GM19023 (cell line): ENCODE measurements at regions not wholly inside any gene's neighbourhood (a gene's known extent, or its start where the extent isn't known, plus 50 kb on each side); places are given as distances from the start of the nearest gene placed in this dataset.
A peak's percentile ranks its signal among the peaks of the same experiment; 100 is the strongest.

Experiments
- ATAC-seq: cut with Tn5 transposase; IDR thresholded peaks from one replicate; pipeline ENCODE4 v1.9.1; 2021; ENCODE audit warnings: mild to moderate bottlenecking, moderate library complexity; ENCODE audit not compliant: unreplicated experiment

- ATAC-seq = no peak
Observed at GRCh38 chr5:155898284-155898683, 428.7 kb upstream of the SGCD start.

DNA sequence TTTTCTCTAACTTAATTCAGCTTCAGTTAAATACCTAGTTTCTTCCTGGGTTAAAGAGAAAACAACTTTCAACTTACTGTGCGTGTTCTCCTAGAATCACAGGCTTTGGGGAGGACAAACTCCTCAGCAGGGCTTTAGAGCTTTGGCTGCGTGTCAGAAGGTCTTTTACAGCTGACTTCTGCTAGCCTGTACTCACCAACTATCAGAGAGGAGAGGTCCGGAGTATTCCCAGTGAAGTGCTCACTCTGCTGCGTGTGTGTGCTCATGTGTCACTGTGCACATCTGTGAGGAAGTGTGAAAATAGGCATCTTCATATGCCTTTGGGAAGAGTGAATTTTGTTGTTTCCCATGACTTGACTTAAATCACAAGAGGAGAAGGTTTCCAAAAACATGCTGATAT is 423.2 kb upstream of the SGCD start:
- no peak for ATAC-seq

DNA sequence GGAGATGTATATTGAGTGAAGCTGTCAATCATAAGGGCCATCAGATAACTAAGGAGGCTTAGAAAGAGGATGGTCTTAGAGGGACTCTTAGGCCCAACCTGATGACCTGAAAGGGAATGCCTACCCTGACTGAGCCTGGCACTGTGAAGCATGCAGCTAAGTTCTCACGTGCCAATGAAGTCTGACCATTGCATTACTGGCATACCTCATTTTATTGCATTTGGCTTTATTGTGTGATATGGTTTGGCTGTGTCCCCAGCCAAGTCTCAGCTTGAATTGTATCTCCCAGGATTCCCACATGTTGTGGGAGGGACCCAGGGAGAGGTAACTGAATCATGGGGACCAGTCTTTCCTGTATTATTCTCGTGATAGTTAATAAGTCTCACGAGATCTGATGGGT is 421.6 kb upstream of the SGCD start:
- no peak for ATAC-seq

GRCh38 chr5:155906046-155906445 is 420.9 kb upstream of the SGCD start:
- ATAC-seq = no peak

DNA sequence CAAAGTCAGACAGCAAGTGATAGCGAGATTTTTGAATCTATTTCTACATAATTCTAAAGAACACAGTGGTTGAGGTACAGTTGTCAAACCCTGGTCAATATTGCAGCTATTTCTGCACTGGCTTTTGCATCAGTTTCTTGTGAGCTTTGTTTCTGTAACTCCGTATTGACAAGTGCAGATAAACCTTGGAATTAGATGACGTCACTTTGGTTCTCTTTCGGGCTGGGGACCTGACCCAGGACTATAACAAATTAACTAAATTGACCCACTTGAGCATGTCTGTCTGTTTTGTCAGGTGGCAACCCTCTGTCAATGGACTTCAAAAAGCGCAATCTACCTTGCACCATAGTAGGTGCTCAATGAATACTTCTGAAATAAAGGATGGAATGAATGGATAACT is 418.4 kb upstream of the SGCD start:
- ATAC-seq = no peak

DNA sequence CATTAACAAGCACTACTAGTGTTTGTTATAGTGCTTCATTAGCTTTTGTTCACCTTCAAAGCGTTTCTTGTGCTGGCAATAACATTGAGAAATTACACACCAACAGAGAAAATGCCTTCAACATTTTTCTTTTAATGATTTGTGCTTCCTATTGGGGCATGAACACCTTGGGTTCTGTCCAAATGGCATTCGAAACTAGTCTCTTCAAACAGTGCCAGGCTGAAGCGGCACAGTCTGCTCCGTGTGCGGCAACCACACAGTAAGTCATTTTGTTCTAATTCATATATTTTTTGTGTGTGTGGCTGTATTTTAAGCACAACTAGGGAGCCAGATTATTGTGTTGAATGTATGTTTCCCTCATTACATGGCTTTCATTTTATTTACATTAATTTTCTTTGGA is 414.7 kb upstream of the SGCD start:
- ATAC-seq = no peak

DNA sequence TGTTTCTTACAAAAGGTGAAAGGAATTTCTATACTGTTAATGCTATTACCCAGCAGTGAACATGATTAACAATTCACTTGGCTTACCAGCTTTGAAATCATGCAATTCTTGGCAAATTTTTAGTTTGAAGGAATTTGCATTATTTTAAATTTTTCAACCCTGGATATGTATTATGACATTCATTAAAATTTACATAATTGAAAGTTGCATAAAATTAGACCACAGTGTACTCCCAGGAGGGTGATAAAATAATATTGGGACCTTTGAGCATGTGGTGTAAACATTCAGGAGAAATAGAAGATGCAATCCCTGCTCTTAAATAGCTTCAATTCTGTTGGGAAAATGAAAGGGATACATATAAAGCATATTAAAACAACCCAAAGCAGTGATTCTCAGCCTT is 412.2 kb upstream of the SGCD start:
- ATAC-seq = no peak

DNA sequence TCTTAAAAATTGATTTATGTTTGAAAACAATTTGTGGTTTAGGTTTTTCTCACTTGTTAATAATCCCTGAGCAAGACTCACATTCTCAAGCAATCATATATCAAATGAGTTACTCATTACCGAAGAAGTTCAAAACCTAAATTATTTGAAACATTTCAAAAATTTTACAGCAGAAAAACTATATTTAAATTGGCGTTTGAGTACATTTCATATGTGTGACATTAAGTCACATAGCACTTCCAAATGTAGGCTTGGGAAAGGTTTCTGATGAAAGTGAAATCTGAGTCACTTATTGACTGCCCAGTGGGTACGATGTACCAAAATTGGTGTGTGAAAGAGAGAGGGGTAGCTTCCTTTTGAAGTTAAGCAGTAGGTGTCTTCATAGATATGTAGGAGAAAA is 411.4 kb upstream of the SGCD start:
- ATAC-seq = no peak

DNA sequence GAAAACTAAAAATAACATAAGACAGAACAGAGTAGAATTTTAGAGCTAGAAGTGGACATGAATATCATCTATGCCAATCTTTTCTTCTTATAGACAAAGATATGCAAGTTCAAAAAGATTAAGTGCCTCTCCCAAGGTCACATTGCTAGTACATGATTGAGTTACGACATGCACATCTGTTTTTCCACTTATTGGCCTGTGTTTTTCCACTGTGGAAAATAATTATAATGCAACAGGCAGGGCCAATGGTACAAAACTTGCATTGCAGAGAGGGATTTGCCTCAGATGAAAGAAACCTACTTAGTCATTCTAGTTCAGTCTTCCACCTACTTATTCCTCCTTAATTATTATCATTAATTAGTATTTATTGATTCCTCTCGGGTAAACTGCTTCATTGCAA is 407.8 kb upstream of the SGCD start:
- no peak for ATAC-seq

DNA sequence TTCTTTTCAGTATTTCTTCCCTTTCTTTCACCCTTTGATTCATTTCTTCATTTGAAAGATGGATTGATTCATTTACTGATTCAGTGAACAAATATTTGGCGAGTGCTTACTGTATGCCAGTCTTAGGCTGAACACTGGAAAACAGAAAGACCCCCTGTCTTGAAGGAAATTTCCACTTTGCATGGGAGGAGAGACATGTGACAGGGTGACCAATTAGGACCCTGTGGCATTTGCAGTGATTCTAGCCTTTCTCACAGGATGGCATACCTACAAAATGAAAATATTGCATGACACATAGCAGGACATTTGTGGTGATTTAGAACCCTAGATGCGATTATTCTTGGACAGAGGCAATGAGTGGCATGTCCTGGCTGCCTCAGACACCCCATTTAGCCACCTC is 407.2 kb upstream of the SGCD start:
- ATAC-seq = no peak

- ATAC-seq = no peak
Observed at GRCh38 chr5:155921621-155922020, 405.3 kb upstream of the SGCD start.

- ATAC-seq = no peak
Observed at GRCh38 chr5:155923784-155924183, 403.2 kb upstream of the SGCD start.

DNA sequence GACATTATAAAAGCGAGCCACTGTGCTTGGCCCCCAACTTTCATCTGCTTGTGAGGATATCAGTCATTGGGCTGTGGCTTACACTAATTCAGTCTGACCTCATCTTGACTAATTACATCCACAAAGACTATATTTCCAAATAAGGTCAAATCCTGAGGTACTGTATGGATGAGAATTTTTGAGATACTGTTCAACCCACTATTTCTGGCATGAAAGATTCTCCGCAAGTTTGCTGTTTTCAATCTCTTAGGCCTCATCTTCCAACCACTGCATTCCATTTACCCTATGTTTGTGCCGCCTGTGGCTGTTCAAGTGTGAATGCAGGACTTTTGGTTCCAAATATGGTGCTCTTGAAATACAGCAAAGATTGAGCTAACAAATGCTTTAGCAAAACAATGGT is 400.9 kb upstream of the SGCD start:
- no peak for ATAC-seq

GRCh38 chr5:155926766-155927165 is 400.2 kb upstream of the SGCD start:
- ATAC-seq = no peak

- ATAC-seq = no peak
Observed at GRCh38 chr5:155929112-155929511, 397.9 kb upstream of the SGCD start.

DNA sequence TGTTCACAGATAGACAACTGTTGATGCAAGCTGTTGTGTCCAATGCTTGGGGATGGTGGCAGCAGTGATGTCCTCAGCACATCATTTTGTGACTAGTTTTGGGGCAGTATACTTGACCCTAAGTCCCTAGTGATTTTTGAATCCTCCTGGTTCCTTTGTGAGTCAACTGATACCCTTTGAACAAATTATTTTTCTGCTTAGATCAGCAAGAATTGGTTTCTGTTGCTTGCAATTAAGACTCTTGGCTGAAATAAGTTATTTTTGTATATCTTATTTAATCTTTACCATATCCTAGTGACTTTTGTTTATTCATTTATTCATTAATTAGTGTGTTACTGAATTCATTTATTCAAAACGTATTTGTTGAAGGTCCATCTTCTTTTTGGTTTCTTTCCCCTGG is 392.0 kb upstream of the SGCD start:
- ATAC-seq = no peak

DNA sequence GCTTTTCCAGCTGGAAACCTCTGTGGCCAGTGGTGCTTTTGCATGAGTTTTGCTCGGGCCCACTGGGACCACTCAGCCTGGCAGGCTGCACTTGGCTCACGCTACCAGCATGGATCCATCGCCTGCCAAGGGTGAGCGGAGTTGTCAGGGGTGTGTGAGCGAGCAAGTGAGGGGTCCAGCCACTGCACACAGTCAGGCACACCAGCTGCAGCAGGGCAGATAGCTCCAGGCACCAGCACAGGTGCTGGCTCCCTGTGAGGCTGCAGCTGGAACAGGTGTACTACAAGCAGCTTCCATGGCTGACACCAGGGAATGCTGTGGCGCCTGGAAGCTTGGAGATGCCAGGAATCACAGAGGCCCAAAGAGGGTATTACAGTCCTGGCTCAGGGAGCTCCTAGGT is 391.2 kb upstream of the SGCD start:
- ATAC-seq = no peak

DNA sequence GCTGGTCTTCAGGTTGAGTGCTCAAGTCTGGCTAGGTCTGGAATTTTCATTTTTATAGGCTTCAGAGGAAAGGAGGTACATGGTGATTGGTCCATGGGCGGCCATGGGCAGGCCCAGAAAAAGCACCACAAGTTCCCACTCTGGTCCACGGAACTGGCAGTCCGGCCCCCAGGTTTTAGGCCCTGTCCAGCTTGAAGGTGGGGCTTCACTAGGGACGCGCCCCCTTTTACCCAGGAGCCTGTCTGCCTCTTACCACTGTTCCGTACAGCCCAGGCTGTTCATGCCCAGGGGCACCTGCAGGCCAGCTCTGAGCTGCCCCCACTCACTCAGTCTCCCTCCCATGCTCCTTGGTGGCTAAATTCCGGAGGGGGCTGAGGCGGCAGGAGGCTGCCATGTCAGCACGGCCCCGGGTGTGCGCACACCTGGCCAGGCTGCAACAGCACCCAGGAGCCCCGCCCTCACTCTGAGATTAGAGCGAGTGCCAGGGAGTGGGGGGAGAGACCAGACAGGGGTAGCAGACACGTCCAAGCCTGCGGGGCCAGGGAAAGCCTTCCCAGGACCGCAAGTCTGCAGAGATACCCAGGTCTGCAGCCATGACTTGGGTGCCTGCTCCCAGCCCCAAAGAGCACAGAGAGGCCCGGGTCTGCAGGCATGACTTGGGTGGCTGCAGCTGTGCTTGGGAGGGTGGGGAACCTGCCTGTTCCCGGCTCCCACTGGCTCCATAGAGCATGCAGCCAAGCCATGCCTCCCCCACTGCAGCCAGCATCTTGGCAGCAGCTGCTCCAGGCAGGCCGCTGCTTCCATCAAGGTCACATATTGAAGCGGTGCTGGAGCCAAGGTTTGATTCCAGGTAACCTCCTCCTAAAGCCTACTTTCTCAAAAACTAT is 390.2 kb upstream of the SGCD start:
- no peak for ATAC-seq

GRCh38 chr5:155938051-155938450 is 388.9 kb upstream of the SGCD start:
- ATAC-seq = no peak

DNA sequence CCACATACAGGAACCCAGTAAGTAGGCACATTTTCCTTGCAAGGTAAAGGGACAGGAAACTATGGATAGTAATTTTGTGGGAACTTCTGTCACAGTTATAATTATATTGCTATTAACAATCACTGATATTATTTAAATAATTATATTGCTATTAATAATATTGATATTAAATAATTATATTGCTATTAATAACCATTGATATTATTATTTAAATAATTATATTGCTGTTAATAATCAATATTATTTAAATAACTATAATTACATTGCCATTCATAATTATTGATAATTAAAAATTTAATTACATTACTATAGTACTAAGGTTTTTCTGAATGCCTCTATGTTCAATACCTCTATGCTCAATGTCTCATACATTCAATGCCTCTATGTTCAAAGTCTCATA is 385.6 kb upstream of the SGCD start:
- no peak for ATAC-seq

DNA sequence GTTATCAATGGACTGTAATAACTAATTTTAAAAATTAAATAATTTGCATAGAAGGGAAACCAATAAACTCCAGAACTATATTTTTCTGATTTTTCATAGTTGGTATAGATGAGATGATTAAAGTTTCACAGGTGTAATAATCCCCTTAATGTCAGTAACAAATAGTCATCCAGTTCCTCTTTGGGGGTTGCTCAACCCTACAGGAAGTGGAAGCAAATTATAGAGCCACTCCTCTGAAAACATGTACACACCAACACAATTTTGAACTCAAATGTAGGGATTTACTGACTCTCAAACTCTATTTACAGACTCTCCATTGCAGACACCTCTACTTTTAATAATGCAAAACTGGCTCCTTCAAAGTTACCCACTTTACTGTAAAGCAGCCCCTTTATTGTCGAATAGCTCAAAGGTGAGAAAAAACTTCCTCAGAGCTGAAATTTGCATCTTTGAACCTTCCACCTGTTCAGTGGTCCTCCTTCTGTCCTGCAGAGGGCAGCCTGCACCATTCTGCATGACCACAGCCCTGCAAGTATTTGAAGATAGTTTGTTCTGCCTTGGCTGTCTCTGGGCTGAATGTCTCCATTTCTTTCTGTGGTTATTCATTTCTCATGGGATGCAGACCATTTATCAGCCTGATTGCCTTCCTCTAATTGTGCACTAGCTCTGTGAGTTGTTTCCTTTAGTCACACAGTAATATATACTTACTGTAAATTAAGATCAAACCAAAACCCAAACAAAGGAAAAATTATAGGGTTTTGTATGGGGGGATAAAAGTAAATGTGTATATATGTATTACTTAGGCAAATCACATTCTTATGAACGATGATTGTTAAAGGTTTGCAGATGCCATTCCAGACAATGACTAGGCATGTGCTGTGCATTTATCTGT is 383.2 kb upstream of the SGCD start:
- ATAC-seq = peak; percentile 92
